ENCODE measurements at regions not wholly inside any gene's neighbourhood (a gene's known extent, or its start where the extent isn't known, plus 50 kb on each side); places are given as distances from the start of the nearest gene placed in this dataset.

GRCh38 chr4:170522427-170522970 is 432.7 kb upstream of the AADAT start:
- H3K79me1 ChIP-seq (ENCODE audit: low read length), result no peaks in the 10 kb centered on the region
- H2BK120ac ChIP-seq (ENCODE audit: insufficient read depth, low read length, poor library complexity), result no peak overlapping the region
- H3K27me3 ChIP-seq (ENCODE audit: insufficient read depth, low read length), result no peaks in the 10 kb centered on the region
- no peaks in the 10 kb centered on the region for H3K9me3 ChIP-seq (ENCODE audit: insufficient read depth, low read depth, low read length)
- H3K36me3 ChIP-seq (ENCODE audit: control insufficient read depth in 1 of 2, insufficient read depth in 2 of 2, low read length in 2 of 2), result no peaks in the 10 kb centered on the region
- no peak overlapping the region for H4K12ac ChIP-seq (ENCODE audit: low read depth, low read length)
- H3K23ac ChIP-seq (ENCODE audit: low read length), result no peak overlapping the region
- H2AFZ ChIP-seq (ENCODE audit: insufficient read depth, low read length, poor library complexity), result no peak overlapping the region
- H3K4me2 ChIP-seq (ENCODE audit: low read length), result no peak overlapping the region
- no peak overlapping the region for H2BK5ac ChIP-seq (ENCODE audit: low read depth, low read length, poor library complexity)
- no peak overlapping the region for H4K91ac ChIP-seq (ENCODE audit: low read depth, low read length)
- no peak overlapping the region for H3K4ac ChIP-seq (ENCODE audit: low read depth, low read length)
- H3K27ac ChIP-seq (ENCODE audit: low read depth, low read length), result no peak overlapping the region
- H3K14ac ChIP-seq (ENCODE audit: low read length), result no peak overlapping the region
- H3K4me1 ChIP-seq (ENCODE audit: control insufficient read depth in 1 of 2, insufficient read depth in 2 of 2, low read length in 2 of 2), result no peaks in the 10 kb centered on the region
- H4K8ac ChIP-seq (ENCODE audit: low read depth, low read length), result no peak overlapping the region
- no peak for DNase-seq
- no peak overlapping the region for H2AK5ac ChIP-seq (ENCODE audit: low read length)
- no peak overlapping the region for H3K18ac ChIP-seq (ENCODE audit: low read length)
- H2BK12ac ChIP-seq (ENCODE audit: low read length), result no peak overlapping the region
- no peak overlapping the region for H3K9ac ChIP-seq (ENCODE audit: low read length)
- WGBS (ENCODE audit: extremely low coverage, insufficient coverage, insufficient read length), result no CpG with 5 or more reads among the region's 5 CpGs
- no peak overlapping the region for H3K4me3 ChIP-seq (ENCODE audit: low read depth, low read length)
- no peaks in the 10 kb centered on the region for H3K79me2 ChIP-seq (ENCODE audit: control insufficient read depth, insufficient read depth, low read length, poor library complexity)

DNA sequence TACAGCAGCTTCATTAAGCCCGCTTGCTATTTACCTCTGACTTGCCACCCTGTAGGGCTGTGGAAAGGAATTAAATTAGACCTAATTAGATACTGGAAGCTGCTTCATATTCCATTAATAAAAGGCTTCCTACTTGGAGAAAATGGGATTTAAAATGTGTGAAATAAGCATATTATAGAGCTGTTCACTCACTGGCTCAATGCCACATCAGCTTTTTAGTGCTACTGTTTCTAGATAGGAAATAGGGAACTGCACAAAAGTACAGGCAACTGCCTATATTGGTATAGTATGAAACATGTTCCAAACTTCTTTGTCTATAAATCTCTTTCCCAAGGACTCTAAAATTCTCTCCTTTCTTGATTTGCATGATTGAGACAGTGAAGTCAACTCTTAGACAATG is 407.9 kb upstream of the AADAT start:
- no peak for DNase-seq
- Histone ChIP-seq H3K36me3 (ENCODE audit: control insufficient read depth in 1 of 2, insufficient read depth in 2 of 2, low read length in 2 of 2) (no peaks in the 10 kb centered on the region), H3K23ac (ENCODE audit: low read length) (no peak overlapping the region), H3K14ac (ENCODE audit: low read length) (no peak overlapping the region), H3K9ac (ENCODE audit: low read length) (no peak overlapping the region), H4K91ac (ENCODE audit: low read depth, low read length) (no peak overlapping the region), H4K8ac (ENCODE audit: low read depth, low read length) (no peak overlapping the region), H3K18ac (ENCODE audit: low read length) (no peak overlapping the region), H2BK12ac (ENCODE audit: low read length) (no peak overlapping the region), H3K4ac (ENCODE audit: low read depth, low read length) (no peak overlapping the region), H2BK5ac (ENCODE audit: low read depth, low read length, poor library complexity) (no peak overlapping the region), H3K4me3 (ENCODE audit: low read depth, low read length) (no peak overlapping the region), H2BK120ac (ENCODE audit: insufficient read depth, low read length, poor library complexity) (no peak overlapping the region), H3K9me3 (ENCODE audit: insufficient read depth, low read depth, low read length) (no peaks in the 10 kb centered on the region), H3K79me2 (ENCODE audit: control insufficient read depth, insufficient read depth, low read length, poor library complexity) (no peaks in the 10 kb centered on the region), H3K79me1 (ENCODE audit: low read length) (no peaks in the 10 kb centered on the region), H3K27me3 (ENCODE audit: insufficient read depth, low read length) (no peaks in the 10 kb centered on the region), H3K27ac (ENCODE audit: low read depth, low read length) (no peak overlapping the region), H4K12ac (ENCODE audit: low read depth, low read length) (no peak overlapping the region), H3K4me2 (ENCODE audit: low read length) (no peak overlapping the region), H3K4me1 (ENCODE audit: control insufficient read depth in 1 of 2, insufficient read depth in 2 of 2, low read length in 2 of 2) (no peaks in the 10 kb centered on the region), H2AK5ac (ENCODE audit: low read length) (no peak overlapping the region), H2AFZ (ENCODE audit: insufficient read depth, low read length, poor library complexity) (no peak overlapping the region)
- WGBS (ENCODE audit: extremely low coverage, insufficient coverage, insufficient read length), result no CpG with 5 or more reads among the region's 1 CpG

DNA sequence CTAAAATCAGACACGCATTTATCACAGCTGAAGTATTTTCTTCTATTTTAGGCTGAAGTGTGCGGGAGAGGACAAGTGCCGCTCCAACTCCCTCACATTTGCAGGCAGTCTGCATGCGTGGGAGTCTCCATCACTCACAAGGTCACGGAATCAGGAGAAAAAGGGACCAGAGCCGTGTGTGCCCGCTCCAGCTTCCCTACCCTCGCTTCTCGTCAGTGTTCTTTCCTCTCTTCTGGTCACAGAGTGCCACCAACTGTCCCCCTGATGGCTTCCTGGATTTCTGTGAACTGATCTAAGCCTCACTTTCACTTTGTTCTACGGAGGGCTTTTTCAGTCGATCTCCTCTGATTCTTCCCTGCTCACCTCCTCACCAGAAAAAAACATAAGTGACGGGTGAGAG is 407.4 kb upstream of the AADAT start:
- no peak overlapping the region for H3K18ac ChIP-seq (ENCODE audit: low read length)
- no peak overlapping the region for H3K9ac ChIP-seq (ENCODE audit: low read length)
- H2AFZ ChIP-seq (ENCODE audit: insufficient read depth, low read length, poor library complexity), result no peak overlapping the region
- H3K4me1 ChIP-seq (ENCODE audit: control insufficient read depth in 1 of 2, insufficient read depth in 2 of 2, low read length in 2 of 2), result no peaks in the 10 kb centered on the region
- H2BK5ac ChIP-seq (ENCODE audit: low read depth, low read length, poor library complexity), result no peak overlapping the region
- no peaks in the 10 kb centered on the region for H3K79me1 ChIP-seq (ENCODE audit: low read length)
- no peaks in the 10 kb centered on the region for H3K36me3 ChIP-seq (ENCODE audit: control insufficient read depth in 1 of 2, insufficient read depth in 2 of 2, low read length in 2 of 2)
- no peak overlapping the region for H4K8ac ChIP-seq (ENCODE audit: low read depth, low read length)
- H4K91ac ChIP-seq (ENCODE audit: low read depth, low read length), result no peak overlapping the region
- DNase-seq, result no peak
- H3K23ac ChIP-seq (ENCODE audit: low read length), result no peak overlapping the region
- no peak overlapping the region for H3K4me3 ChIP-seq (ENCODE audit: low read depth, low read length)
- H2AK5ac ChIP-seq (ENCODE audit: low read length), result no peak overlapping the region
- no peak overlapping the region for H2BK120ac ChIP-seq (ENCODE audit: insufficient read depth, low read length, poor library complexity)
- no peak overlapping the region for H2BK12ac ChIP-seq (ENCODE audit: low read length)
- H3K79me2 ChIP-seq (ENCODE audit: control insufficient read depth, insufficient read depth, low read length, poor library complexity), result no peaks in the 10 kb centered on the region
- no peak overlapping the region for H3K4ac ChIP-seq (ENCODE audit: low read depth, low read length)
- no peak overlapping the region for H3K27ac ChIP-seq (ENCODE audit: low read depth, low read length)
- no peak overlapping the region for H4K12ac ChIP-seq (ENCODE audit: low read depth, low read length)
- H3K4me2 ChIP-seq (ENCODE audit: low read length), result no peak overlapping the region
- H3K9me3 ChIP-seq (ENCODE audit: insufficient read depth, low read depth, low read length), result no peaks in the 10 kb centered on the region
- H3K14ac ChIP-seq (ENCODE audit: low read length), result no peak overlapping the region
- no CpG with 5 or more reads among the region's 12 CpGs for WGBS (ENCODE audit: extremely low coverage, insufficient coverage, insufficient read length)
- H3K27me3 ChIP-seq (ENCODE audit: insufficient read depth, low read length), result no peaks in the 10 kb centered on the region

DNA sequence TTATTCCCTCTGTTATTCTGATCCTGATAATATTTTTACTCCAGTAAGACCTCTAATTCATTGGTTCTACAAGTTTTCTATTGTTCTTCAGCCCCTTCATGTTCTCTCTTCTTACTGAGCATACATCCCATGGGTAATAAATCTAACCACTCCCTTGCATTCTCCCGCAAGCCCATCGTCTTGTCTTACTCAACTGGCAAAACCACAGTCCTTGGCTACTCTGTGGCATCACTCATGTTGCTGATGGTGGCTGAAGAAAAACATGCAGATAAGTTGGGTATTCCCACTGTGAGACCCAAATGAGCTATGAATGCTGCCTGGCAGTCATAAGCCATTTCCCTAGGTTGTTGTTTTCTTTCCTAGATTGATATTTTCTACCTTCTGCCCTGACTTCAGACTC is 402.2 kb upstream of the AADAT start:
- Histone ChIP-seq H3K4me1 (ENCODE audit: control insufficient read depth in 1 of 2, insufficient read depth in 2 of 2, low read length in 2 of 2) (no peaks in the 10 kb centered on the region), H2BK12ac (ENCODE audit: low read length) (no peak overlapping the region), H4K8ac (ENCODE audit: low read depth, low read length) (no peak overlapping the region), H3K9ac (ENCODE audit: low read length) (no peak overlapping the region), H3K79me2 (ENCODE audit: control insufficient read depth, insufficient read depth, low read length, poor library complexity) (no peaks in the 10 kb centered on the region), H3K27ac (ENCODE audit: low read depth, low read length) (no peak overlapping the region), H3K79me1 (ENCODE audit: low read length) (no peaks in the 10 kb centered on the region), H3K27me3 (ENCODE audit: insufficient read depth, low read length) (no peaks in the 10 kb centered on the region), H3K36me3 (ENCODE audit: control insufficient read depth in 1 of 2, insufficient read depth in 2 of 2, low read length in 2 of 2) (no peaks in the 10 kb centered on the region), H3K23ac (ENCODE audit: low read length) (no peak overlapping the region), H4K12ac (ENCODE audit: low read depth, low read length) (no peak overlapping the region), H2AFZ (ENCODE audit: insufficient read depth, low read length, poor library complexity) (no peak overlapping the region), H3K4me3 (ENCODE audit: low read depth, low read length) (no peak overlapping the region), H3K14ac (ENCODE audit: low read length) (no peak overlapping the region), H2BK5ac (ENCODE audit: low read depth, low read length, poor library complexity) (no peak overlapping the region), H3K18ac (ENCODE audit: low read length) (no peak overlapping the region), H4K91ac (ENCODE audit: low read depth, low read length) (no peak overlapping the region), H2BK120ac (ENCODE audit: insufficient read depth, low read length, poor library complexity) (no peak overlapping the region), H3K4ac (ENCODE audit: low read depth, low read length) (no peak overlapping the region), H3K4me2 (ENCODE audit: low read length) (no peak overlapping the region), H2AK5ac (ENCODE audit: low read length) (no peak overlapping the region), H3K9me3 (ENCODE audit: insufficient read depth, low read depth, low read length) (no peaks in the 10 kb centered on the region)
- no peak for DNase-seq
- no CpG with 5 or more reads among the region's 2 CpGs for WGBS (ENCODE audit: extremely low coverage, insufficient coverage, insufficient read length)
